ENCODE measurements at regions not wholly inside any gene's neighbourhood (a gene's known extent, or its start where the extent isn't known, plus 50 kb on each side); places are given as distances from the start of the nearest gene placed in this dataset.

DNA sequence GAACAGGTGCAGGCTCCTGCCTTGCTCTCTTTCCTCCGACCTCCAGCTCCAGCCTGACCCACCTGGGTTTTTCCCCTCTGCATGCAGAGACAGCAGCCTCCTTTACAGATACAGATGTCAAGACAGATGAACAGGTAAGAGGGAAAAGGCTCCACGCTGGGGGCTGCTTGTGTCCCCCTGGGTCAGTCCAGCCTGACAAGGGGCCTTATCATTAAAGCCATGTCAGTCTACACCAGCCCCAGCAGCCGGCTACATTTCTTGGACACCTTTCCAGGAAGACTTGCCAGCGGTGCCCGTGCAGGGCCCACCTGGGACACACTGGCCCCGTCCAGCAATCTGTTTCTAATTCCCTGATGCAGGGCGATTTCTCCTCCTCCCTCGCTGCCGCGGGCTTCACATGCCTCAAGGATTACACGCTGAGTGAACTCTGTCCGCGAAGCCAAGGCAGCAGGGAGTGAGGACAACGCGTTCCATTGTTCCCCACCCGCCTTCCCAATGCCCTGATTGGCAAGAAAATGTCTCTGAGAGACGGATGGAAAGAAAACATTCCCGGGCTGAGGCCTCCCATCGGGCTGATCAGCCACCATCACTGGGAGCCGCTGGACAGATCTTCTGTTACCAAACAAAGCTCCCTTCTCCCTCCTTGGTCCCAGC, 184.7 kb downstream of the C16orf95 start:
- TF ChIP-seq EZH2phosphoT487 (IDR thresholded peaks at IDR 0.05; ENCODE audit: borderline replicate concordance, low read depth, low read length) (no peak), CTCF (conservative IDR thresholded peaks at IDR 0.05; ENCODE audit: low read length) (no peak)

All from OCI-LY7 (cell line).